ENCODE measurements at regions not wholly inside any gene's neighbourhood (a gene's known extent, or its start where the extent isn't known, plus 50 kb on each side); places are given as distances from the start of the nearest gene placed in this dataset.

GRCh38 chr13:48790199-48790598 is 136.5 kb downstream of the CYSLTR2 start:
- 81% methylated on average over 3 of the region's 3 CpGs for WGBS (ENCODE audit: low lambda C conversion rate)
- no peaks in the 10 kb centered on the region for H3K79me2 ChIP-seq (ENCODE audit: insufficient read depth)
- H4K20me1 ChIP-seq (ENCODE audit: insufficient read depth): no peaks in the 10 kb centered on the region
- H3K9ac ChIP-seq: no peak overlapping the region
- H3K27me3 ChIP-seq (ENCODE audit: insufficient read depth): no peaks in the 10 kb centered on the region
- no peaks in the 10 kb centered on the region for H3K9me2 ChIP-seq
- H3K9me3 ChIP-seq: no peaks in the 10 kb centered on the region
- CTCF ChIA-PET: no interaction called here
- DNase-seq: no peak
- peaks cover 6% of the 10 kb centered on the region for H3F3A ChIP-seq (replicated peaks; ENCODE audit: insufficient read depth)
- no peak overlapping the region for H3K27ac ChIP-seq (ENCODE audit: low read depth in 2 of 2, low read length in 1 of 2)
- no peak overlapping the region for H3K4me2 ChIP-seq
- TF ChIP-seq ZBTB33 (IDR thresholded peaks at IDR 0.05; ENCODE audit: borderline replicate concordance, low read depth) (no peak), TCF12 (IDR thresholded peaks at IDR 0.05) (no peak), FOSL2 (IDR thresholded peaks at IDR 0.05; ENCODE audit: borderline replicate concordance, low read depth) (no peak), TEAD4 (IDR thresholded peaks at IDR 0.05; ENCODE audit: borderline replicate concordance, insufficient read depth) (no peak), GATA2 (CRISPR knock-in tag; IDR thresholded peaks at IDR 0.05) (no peak), FOXM1 (IDR thresholded peaks at IDR 0.05; ENCODE audit: low read depth) (no peak), RXRA (IDR thresholded peaks at IDR 0.05; ENCODE audit: borderline replicate concordance, low read depth) (no peak), YY1 (IDR thresholded peaks at IDR 0.05; ENCODE audit: low read depth) (no peak), USF2 (IDR thresholded peaks at IDR 0.05; ENCODE audit: borderline replicate concordance, low read depth, low read length) (no peak), USF1 (IDR thresholded peaks at IDR 0.05; ENCODE audit: borderline replicate concordance, low read depth) (no peak), NFIC (IDR thresholded peaks at IDR 0.05; ENCODE audit: borderline replicate concordance) (no peak), JUND (IDR thresholded peaks at IDR 0.05) (no peak), SMC3 (IDR thresholded peaks at IDR 0.05; ENCODE audit: low read depth, low read length) (no peak), TAF1 (IDR thresholded peaks at IDR 0.05; ENCODE audit: borderline replicate concordance, low read depth, low read length) (no peak), RCOR1 (IDR thresholded peaks at IDR 0.05; ENCODE audit: low read length) (no peak), POLR2AphosphoS5 (IDR thresholded peaks at IDR 0.05; ENCODE audit: low read depth, low read length) (no peak), IRF3 (IDR thresholded peaks at IDR 0.05; ENCODE audit: low read depth, low read length) (no peak), MAX (IDR thresholded peaks at IDR 0.05; ENCODE audit: low read depth) (no peak), SIN3A (IDR thresholded peaks at IDR 0.05; ENCODE audit: borderline replicate concordance, low read depth, low read length) (no peak)
- no peak overlapping the region for H3K4me3 ChIP-seq (ENCODE audit: low read depth in 2 of 2, low read length in 1 of 2)
- H3K36me3 ChIP-seq (replicated peaks in 1 of 2; ENCODE audit: control insufficient read depth in 1 of 2, insufficient read depth in 2 of 2, low read length in 1 of 2): no peaks in the 10 kb centered on the region
- peaks cover 0 to 6% of the 10 kb centered on the region in 2 experiments; a peak in 1 of 4 replicates for H3K4me1 ChIP-seq (ENCODE audit: control insufficient read depth in 1 of 2, insufficient read depth in 2 of 2, low read depth in 1 of 2, low read length in 1 of 2)
- no peak overlapping the region for H2AFZ ChIP-seq (ENCODE audit: low read depth)
- POLR2A ChIA-PET: no interaction called here
